ENCODE measurements at regions not wholly inside any gene's neighbourhood (a gene's known extent, or its start where the extent isn't known, plus 50 kb on each side); places are given as distances from the start of the nearest gene placed in this dataset.

GRCh38 chr2:156164091-156164720 is 168.3 kb downstream of the NR4A2 start:
- no peak for DNase-seq (ENCODE audit: low read depth)

GRCh38 chr2:156158808-156159207 is 173.7 kb downstream of the NR4A2 start:
- DNase-seq (ENCODE audit: low read depth) = no peak

GRCh38 chr2:156157670-156158069 is 174.9 kb downstream of the NR4A2 start:
- DNase-seq (ENCODE audit: low read depth) = no peak

GRCh38 chr2:156156580-156156979 is 175.9 kb downstream of the NR4A2 start:
- DNase-seq (ENCODE audit: low read depth) = no peak

- no peak for DNase-seq (ENCODE audit: low read depth)
These were observed 177.2 kb downstream of the NR4A2 start for GRCh38 chr2:156155319-156155718.

GRCh38 chr2:156151351-156151750 is 181.2 kb downstream of the NR4A2 start:
- no peak for DNase-seq (ENCODE audit: low read depth)

GRCh38 chr2:156147594-156148330 is 184.8 kb downstream of the NR4A2 start:
- DNase-seq (ENCODE audit: low read depth) = no peak

GRCh38 chr2:156145976-156146375 is 186.5 kb downstream of the NR4A2 start:
- DNase-seq (ENCODE audit: low read depth) = no peak

- DNase-seq (ENCODE audit: low read depth) = no peak
These were observed 187.1 kb downstream of the NR4A2 start for GRCh38 chr2:156145469-156145868.

- DNase-seq (ENCODE audit: low read depth) = no peak
These were observed 196.0 kb downstream of the NR4A2 start for GRCh38 chr2:156136566-156136965.

GRCh38 chr2:156134887-156135286 is 197.6 kb downstream of the NR4A2 start:
- DNase-seq (ENCODE audit: low read depth) = no peak

GRCh38 chr2:156132941-156133340 is 199.6 kb downstream of the NR4A2 start:
- no peak for DNase-seq (ENCODE audit: low read depth)

GRCh38 chr2:156132130-156132529 is 200.4 kb downstream of the NR4A2 start:
- DNase-seq (ENCODE audit: low read depth) = no peak

- no peak for DNase-seq (ENCODE audit: low read depth)
These were observed 203.3 kb downstream of the NR4A2 start for GRCh38 chr2:156129227-156129626.

GRCh38 chr2:156125018-156125417 is 207.5 kb downstream of the NR4A2 start:
- no peak for DNase-seq (ENCODE audit: low read depth)

GRCh38 chr2:156124458-156124857 is 208.1 kb downstream of the NR4A2 start:
- DNase-seq (ENCODE audit: low read depth) = no peak

- DNase-seq (ENCODE audit: low read depth) = no peak
These were observed 213.6 kb downstream of the NR4A2 start for GRCh38 chr2:156118753-156119416.

GRCh38 chr2:156116113-156116512 is 216.4 kb downstream of the NR4A2 start:
- no peak for DNase-seq (ENCODE audit: low read depth)

GRCh38 chr2:156115338-156115737 is 217.2 kb downstream of the NR4A2 start:
- no peak for DNase-seq (ENCODE audit: low read depth)

GRCh38 chr2:156112323-156112722 is 220.2 kb downstream of the NR4A2 start:
- DNase-seq (ENCODE audit: low read depth) = no peak

GRCh38 chr2:156110890-156111289 is 221.6 kb downstream of the NR4A2 start:
- no peak for DNase-seq (ENCODE audit: low read depth)

GRCh38 chr2:156099382-156099781 is 233.1 kb downstream of the NR4A2 start:
- no peak for DNase-seq (ENCODE audit: low read depth)

- no peak for DNase-seq (ENCODE audit: low read depth)
These were observed 234.0 kb downstream of the NR4A2 start for GRCh38 chr2:156098506-156098905.

All from forelimb muscle (tissue), 1 donor.